Esophagus squamous epithelium (tissue), 4 donors: ENCODE measurements at regions not wholly inside any gene's neighbourhood (a gene's known extent, or its start where the extent isn't known, plus 50 kb on each side); places are given as distances from the start of the nearest gene placed in this dataset.

ENCODE experiments used
- POLR2A ChIP-seq, 4 donors: fragments of 450-650 bp; IDR thresholded peaks; one replicate each; pipeline ENCODE4 v1.6.1; 2017; ENCODE audit warnings: antibody characterized with exemption in 4 of 4, mild to moderate bottlenecking in 4 of 4, moderate library complexity in 3 of 4
- TF ChIP-seq, protein P1 (sequence below), 6 experiments: fragments of 450-650 bp in 4 of 6; fragments of 200-600 bp in 2 of 6; sonication (generic) in 2 of 6; IDR thresholded peaks; one replicate each; pipeline ENCODE4 v1.5.1; 2016 to 2019; ENCODE audit warnings: antibody characterized with exemption in 6 of 6, mild to moderate bottlenecking in 4 of 6, moderate library complexity in 4 of 6

DNA sequence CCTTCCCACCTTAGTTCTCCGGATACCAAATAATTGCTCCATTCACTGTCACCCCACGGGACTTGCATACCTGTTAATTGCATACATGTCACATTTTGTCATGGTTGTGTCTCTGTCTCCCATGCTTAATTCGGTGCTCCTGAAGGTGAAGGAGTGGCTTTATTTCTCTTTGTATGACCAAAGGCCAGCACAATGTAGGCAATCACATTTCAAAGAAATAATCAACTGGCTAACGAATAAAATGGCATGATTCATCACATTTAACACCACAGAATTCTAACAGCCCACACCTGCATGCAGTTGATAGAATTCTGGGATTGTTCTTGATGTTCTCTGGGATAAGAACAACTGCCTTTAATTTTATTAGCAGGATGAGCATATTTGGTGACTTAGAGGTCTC lies 59.3 kb downstream of the ATXN3L start:
- TF ChIP-seq, protein P1, sequence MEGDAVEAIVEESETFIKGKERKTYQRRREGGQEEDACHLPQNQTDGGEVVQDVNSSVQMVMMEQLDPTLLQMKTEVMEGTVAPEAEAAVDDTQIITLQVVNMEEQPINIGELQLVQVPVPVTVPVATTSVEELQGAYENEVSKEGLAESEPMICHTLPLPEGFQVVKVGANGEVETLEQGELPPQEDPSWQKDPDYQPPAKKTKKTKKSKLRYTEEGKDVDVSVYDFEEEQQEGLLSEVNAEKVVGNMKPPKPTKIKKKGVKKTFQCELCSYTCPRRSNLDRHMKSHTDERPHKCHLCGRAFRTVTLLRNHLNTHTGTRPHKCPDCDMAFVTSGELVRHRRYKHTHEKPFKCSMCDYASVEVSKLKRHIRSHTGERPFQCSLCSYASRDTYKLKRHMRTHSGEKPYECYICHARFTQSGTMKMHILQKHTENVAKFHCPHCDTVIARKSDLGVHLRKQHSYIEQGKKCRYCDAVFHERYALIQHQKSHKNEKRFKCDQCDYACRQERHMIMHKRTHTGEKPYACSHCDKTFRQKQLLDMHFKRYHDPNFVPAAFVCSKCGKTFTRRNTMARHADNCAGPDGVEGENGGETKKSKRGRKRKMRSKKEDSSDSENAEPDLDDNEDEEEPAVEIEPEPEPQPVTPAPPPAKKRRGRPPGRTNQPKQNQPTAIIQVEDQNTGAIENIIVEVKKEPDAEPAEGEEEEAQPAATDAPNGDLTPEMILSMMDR (IDR thresholded peaks at IDR 0.05): no peak
- TF ChIP-seq POLR2A (IDR thresholded peaks at IDR 0.05): no peak
